GM19193 (cell line): ENCODE measurements at regions not wholly inside any gene's neighbourhood (a gene's known extent, or its start where the extent isn't known, plus 50 kb on each side); places are given as distances from the start of the nearest gene placed in this dataset.

Experiments used
- POLR2A ChIP-seq: IDR thresholded peaks from 4 replicates; pipeline ENCODE4 v1.6.1; 2011; ENCODE audit not compliant: insufficient read depth, insufficient read length; ENCODE audit errors: extremely low read depth

GRCh38 chr19:28726533-28727479, 486.1 kb downstream of the UQCRFS1 start:
- no peak for TF ChIP-seq POLR2A

GRCh38 chr19:28718909-28719308, 494.0 kb downstream of the UQCRFS1 start:
- TF ChIP-seq POLR2A, result no peak

- no peak for TF ChIP-seq POLR2A
Measured at GRCh38 chr19:28715157-28715556, 497.8 kb downstream of the UQCRFS1 start.

GRCh38 chr19:28711411-28711810, 501.5 kb downstream of the UQCRFS1 start:
- no peak for TF ChIP-seq POLR2A

GRCh38 chr19:28710278-28710677, 502.7 kb downstream of the UQCRFS1 start:
- TF ChIP-seq POLR2A, result no peak

- no peak for TF ChIP-seq POLR2A
Measured at GRCh38 chr19:28706693-28707092, 506.3 kb downstream of the UQCRFS1 start.

GRCh38 chr19:28705008-28705407, 507.9 kb downstream of the UQCRFS1 start:
- no peak for TF ChIP-seq POLR2A

GRCh38 chr19:28703400-28703956, 509.5 kb downstream of the UQCRFS1 start:
- no peak for TF ChIP-seq POLR2A

- TF ChIP-seq POLR2A, result no peak
Measured at GRCh38 chr19:28701491-28701890, 511.5 kb downstream of the UQCRFS1 start.

GRCh38 chr19:28700176-28700575, 512.8 kb downstream of the UQCRFS1 start:
- no peak for TF ChIP-seq POLR2A

GRCh38 chr19:28697308-28697707, 515.6 kb downstream of the UQCRFS1 start:
- no peak for TF ChIP-seq POLR2A

GRCh38 chr19:28694812-28695211, 518.1 kb downstream of the UQCRFS1 start:
- TF ChIP-seq POLR2A, result no peak

- no peak for TF ChIP-seq POLR2A
Measured at GRCh38 chr19:28691683-28692082, 521.3 kb downstream of the UQCRFS1 start.

- no peak for TF ChIP-seq POLR2A
Measured at GRCh38 chr19:28687296-28687695, 525.7 kb downstream of the UQCRFS1 start.

- no peak for TF ChIP-seq POLR2A
Measured at GRCh38 chr19:28686756-28687155, 526.2 kb downstream of the UQCRFS1 start.

GRCh38 chr19:28685802-28686201, 527.1 kb downstream of the UQCRFS1 start:
- no peak for TF ChIP-seq POLR2A

- TF ChIP-seq POLR2A, result no peak
Measured at GRCh38 chr19:28680111-28680510, 532.8 kb downstream of the UQCRFS1 start.

- TF ChIP-seq POLR2A, result no peak
Measured at GRCh38 chr19:28670836-28671235, 542.1 kb downstream of the UQCRFS1 start.
